ENCODE measurements at regions not wholly inside any gene's neighbourhood (a gene's known extent, or its start where the extent isn't known, plus 50 kb on each side); places are given as distances from the start of the nearest gene placed in this dataset.

DNA sequence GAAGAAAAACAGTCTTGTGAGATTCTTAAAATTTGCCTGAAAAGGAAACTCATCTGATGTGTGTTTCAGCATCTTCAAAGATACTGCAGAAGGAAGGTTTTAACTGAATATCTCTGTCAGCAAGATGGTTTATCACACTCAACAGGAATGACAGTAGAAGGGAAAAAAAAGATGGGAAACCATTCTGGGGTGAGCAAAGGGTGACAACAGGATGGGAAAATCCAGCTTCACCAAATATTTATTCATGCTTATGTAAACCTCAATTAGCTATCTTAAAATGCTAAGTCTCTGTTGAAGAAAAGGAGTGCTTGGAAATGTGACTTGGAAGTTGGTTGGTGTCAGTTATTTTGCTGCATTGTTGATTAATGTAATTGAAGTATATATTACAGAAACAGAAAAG lies 82.2 kb downstream of the FZD1 start:
- peaks cover 0 to 9% (median 0%) of the 10 kb centered on the region in 3 donors for H3K4me1 ChIP-seq
- no peaks in the 10 kb centered on the region for H3K27me3 ChIP-seq
- H3K4me3 ChIP-seq, result no peak overlapping the region
- TF ChIP-seq, protein P1, sequence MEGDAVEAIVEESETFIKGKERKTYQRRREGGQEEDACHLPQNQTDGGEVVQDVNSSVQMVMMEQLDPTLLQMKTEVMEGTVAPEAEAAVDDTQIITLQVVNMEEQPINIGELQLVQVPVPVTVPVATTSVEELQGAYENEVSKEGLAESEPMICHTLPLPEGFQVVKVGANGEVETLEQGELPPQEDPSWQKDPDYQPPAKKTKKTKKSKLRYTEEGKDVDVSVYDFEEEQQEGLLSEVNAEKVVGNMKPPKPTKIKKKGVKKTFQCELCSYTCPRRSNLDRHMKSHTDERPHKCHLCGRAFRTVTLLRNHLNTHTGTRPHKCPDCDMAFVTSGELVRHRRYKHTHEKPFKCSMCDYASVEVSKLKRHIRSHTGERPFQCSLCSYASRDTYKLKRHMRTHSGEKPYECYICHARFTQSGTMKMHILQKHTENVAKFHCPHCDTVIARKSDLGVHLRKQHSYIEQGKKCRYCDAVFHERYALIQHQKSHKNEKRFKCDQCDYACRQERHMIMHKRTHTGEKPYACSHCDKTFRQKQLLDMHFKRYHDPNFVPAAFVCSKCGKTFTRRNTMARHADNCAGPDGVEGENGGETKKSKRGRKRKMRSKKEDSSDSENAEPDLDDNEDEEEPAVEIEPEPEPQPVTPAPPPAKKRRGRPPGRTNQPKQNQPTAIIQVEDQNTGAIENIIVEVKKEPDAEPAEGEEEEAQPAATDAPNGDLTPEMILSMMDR (IDR thresholded peaks at IDR 0.05), result no peak
- H3K9me3 ChIP-seq, result no peaks in the 10 kb centered on the region
- no peak overlapping the region for H3K27ac ChIP-seq
- DNase-seq (no peak), ATAC-seq (no peak), FAIRE-seq (no peak)
- no peaks in the 10 kb centered on the region for H3K36me3 ChIP-seq
- intact Hi-C loops (cut with DNase I), result no loop called here

DNA sequence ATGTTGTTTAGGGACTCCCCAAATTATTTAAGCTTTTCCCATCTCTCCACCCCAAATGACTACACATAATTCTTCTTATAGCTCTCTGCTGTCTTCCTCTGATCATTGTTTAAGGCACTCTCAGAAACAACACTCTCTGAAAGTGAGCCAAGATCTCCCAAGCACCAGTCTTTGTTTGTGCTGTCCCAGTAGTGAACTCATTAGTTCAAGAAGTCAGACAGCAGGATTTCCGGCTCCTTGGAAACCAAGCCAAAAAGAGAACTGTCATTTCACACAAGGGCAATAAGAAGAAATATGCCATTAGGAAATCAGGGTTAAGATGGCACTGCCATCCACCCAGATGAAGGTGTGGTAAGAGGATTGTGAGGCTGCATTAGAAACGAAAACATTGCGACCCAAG lies 83.1 kb downstream of the FZD1 start:
- Histone ChIP-seq H3K27me3 (no peaks in the 10 kb centered on the region), H3K36me3 (no peaks in the 10 kb centered on the region), H3K4me3 (no peak overlapping the region), H3K9me3 (no peaks in the 10 kb centered on the region), H3K27ac (no peak overlapping the region), H3K4me1 (peaks cover 0 to 9% (median 0%) of the 10 kb centered on the region in 3 donors)
- TF ChIP-seq, protein P1 (IDR thresholded peaks at IDR 0.05), result no peak
- DNase-seq (no peak), ATAC-seq (peak in 1 of 4 donors; percentile 33), FAIRE-seq (no peak)
- 64 to 76% methylated on average over 3 of the region's 3 CpGs for WGBS, 2 donors
- intact Hi-C loops (cut with DNase I), result no loop called here

GRCh38 chr7:91348711-91349110 lies 84.5 kb downstream of the FZD1 start:
- peaks cover 0 to 4% (median 0%) of the 10 kb centered on the region in 3 donors for H3K4me1 ChIP-seq
- no peaks in the 10 kb centered on the region for H3K36me3 ChIP-seq
- H3K27ac ChIP-seq, result no peak overlapping the region
- no peak overlapping the region for H3K4me3 ChIP-seq
- no peak for ATAC-seq
- no peak for FAIRE-seq
- intact Hi-C loops (cut with DNase I), result no loop called here
- TF ChIP-seq, protein P1 (IDR thresholded peaks at IDR 0.05), result no peak
- peaks cover 0 to 3% (median 0%) of the 10 kb centered on the region in 4 donors for H3K27me3 ChIP-seq
- H3K9me3 ChIP-seq, result no peaks in the 10 kb centered on the region
- no peak for DNase-seq

- Histone ChIP-seq H3K27ac (no peak overlapping the region), H3K9me3 (no peaks in the 10 kb centered on the region), H3K27me3 (peaks cover 0 to 3% (median 0%) of the 10 kb centered on the region in 4 donors), H3K4me1 (no peaks in the 10 kb centered on the region), H3K36me3 (no peaks in the 10 kb centered on the region), H3K4me3 (no peak overlapping the region)
- TF ChIP-seq, protein P1 (IDR thresholded peaks at IDR 0.05), result no peak
- no peak for DNase-seq
- no peak for FAIRE-seq
- intact Hi-C loops (cut with DNase I), result no loop called here
- peak in 3 of 4 donors; percentile 34 to 80 (median 66) for ATAC-seq
- WGBS, 2 donors, result 61 to 72% methylated on average over 3 of the region's 3 CpGs
Observed at GRCh38 chr7:91351374-91351773, 87.1 kb downstream of the FZD1 start.

- no peak for FAIRE-seq
- WGBS, 2 donors, result 80 to 91% methylated on average over 4 of the region's 4 CpGs
- Histone ChIP-seq H3K27me3 (peaks cover 0 to 3% (median 0%) of the 10 kb centered on the region in 4 donors), H3K36me3 (no peaks in the 10 kb centered on the region), H3K27ac (no peak overlapping the region), H3K4me3 (no peak overlapping the region), H3K4me1 (no peaks in the 10 kb centered on the region), H3K9me3 (no peaks in the 10 kb centered on the region)
- no peak for ATAC-seq
- intact Hi-C loops (cut with DNase I), result no loop called here
- no peak for DNase-seq
- TF ChIP-seq, protein P1 (IDR thresholded peaks at IDR 0.05), result no peak
Observed at GRCh38 chr7:91352091-91352490, 87.9 kb downstream of the FZD1 start.
